ENCODE measurements at regions not wholly inside any gene's neighbourhood (a gene's known extent, or its start where the extent isn't known, plus 50 kb on each side); places are given as distances from the start of the nearest gene placed in this dataset.

- TF ChIP-seq CTCF (IDR thresholded peaks at IDR 0.05): no peak
- no peak for TF ChIP-seq POLR2A (IDR thresholded peaks at IDR 0.05)
Measured at GRCh38 chr14:53408175-53408879, 255.2 kb upstream of the DDHD1 start.
